Activated naive CD8-positive, alpha-beta T cell treated with anti-CD3 and anti-CD28 coated beads, Interleukin-2, amount 10 ng/mL, durations not matched to agents 7 days and 5 days (primary cell): ENCODE measurements at regions not wholly inside any gene's neighbourhood (a gene's known extent, or its start where the extent isn't known, plus 50 kb on each side); places are given as distances from the start of the nearest gene placed in this dataset.

Experiments used
- ATAC-seq: fragments of 150-1000 bp; cut with Tn5 transposase; one replicate; pipeline ENCODE4 v1.10.0; 2021; ENCODE audit warnings: low read depth, moderate library complexity
- POLR2A ChIA-PET: fragments of 350-600 bp; sonication (Branson Sonifier 250); formaldehyde crosslinking; loops from one replicate; lab custom pipeline; 2021; ENCODE audit warnings: antibody characterized with exemption; lab: Charles Lee
- DNase-seq: peaks from one replicate; pipeline ENCODE4 v3.0.0; 2021
- H3K27ac Mint-ChIP-seq: one replicate; pipeline ENCODE4 v1.8.0; 2022; ENCODE audit warnings: mild to moderate bottlenecking, mixed read lengths
- H3K27me3 Mint-ChIP-seq: one replicate; pipeline ENCODE4 v1.8.0; 2022; ENCODE audit warnings: mild to moderate bottlenecking, moderate library complexity, mixed read lengths
- H3K36me3 Mint-ChIP-seq: one replicate; pipeline ENCODE4 v1.8.0; 2021; ENCODE audit warnings: mild to moderate bottlenecking, mixed read lengths
- H3K4me1 Mint-ChIP-seq: one replicate; pipeline ENCODE4 v1.8.0; 2021; ENCODE audit warnings: mixed read lengths
- H3K4me3 Mint-ChIP-seq: one replicate; pipeline ENCODE4 v1.8.0; 2022; ENCODE audit warnings: mild to moderate bottlenecking, moderate library complexity, mixed read lengths
- H3K9me3 Mint-ChIP-seq: one replicate; pipeline ENCODE4 v1.8.0; 2021; ENCODE audit warnings: mixed read lengths

DNA sequence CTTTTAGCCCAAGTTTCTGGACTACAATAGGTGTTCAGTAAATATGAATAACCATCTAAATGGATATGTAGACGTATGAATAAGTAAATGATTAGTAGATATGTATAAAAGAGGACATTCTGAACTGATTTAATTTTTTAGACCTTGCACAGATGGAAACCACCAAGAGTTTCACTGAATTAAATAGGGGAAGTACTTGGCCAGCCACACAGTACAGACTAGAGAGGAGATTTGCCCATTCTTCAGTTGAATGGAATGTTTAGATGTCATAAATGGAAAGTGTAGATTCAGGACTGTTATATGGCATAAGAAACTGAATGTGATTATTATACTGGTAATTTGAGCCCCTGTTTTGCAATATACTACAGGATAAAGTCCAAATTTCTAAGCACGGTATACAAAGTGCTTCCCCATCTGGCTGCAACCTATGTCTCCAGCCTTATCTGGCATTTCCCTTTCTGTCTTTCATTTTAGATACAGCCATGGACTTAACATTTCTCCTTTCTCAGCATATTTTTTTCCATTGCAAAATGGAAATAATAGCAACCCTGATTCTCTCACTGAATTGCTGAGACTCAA, 137.8 kb upstream of the HS3ST1 start:
- POLR2A ChIA-PET: no interaction called here
- Mint-ChIP-seq H3K4me1 (no peaks in the 10 kb centered on the region), H3K9me3 (peaks cover 2% of the 10 kb centered on the region), H3K4me3 (no peak overlapping the region), H3K27ac (no peak overlapping the region), H3K36me3 (no peaks in the 10 kb centered on the region), H3K27me3 (no peaks in the 10 kb centered on the region)
- DNase-seq (no peak), ATAC-seq (no peak)

DNA sequence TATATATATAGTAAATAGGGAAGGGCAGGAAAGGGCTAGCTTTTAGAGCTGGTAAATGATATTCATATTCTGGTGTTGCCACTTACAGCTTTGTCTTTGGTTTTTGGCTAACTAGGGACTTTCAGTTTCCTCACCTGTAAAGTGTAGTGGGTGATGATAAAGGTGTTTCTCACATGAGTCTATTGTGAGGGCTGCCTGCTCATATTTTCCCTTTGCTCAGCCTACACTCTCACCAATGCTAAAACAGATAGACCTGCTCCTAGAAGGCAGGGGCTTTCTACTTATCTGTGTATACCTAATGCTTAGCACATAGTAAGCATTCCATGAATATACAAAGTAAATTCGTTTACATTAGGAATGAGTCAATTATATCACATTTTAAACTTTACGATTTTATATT, 137.2 kb upstream of the HS3ST1 start:
- Mint-ChIP-seq H3K27me3 (no peaks in the 10 kb centered on the region), H3K9me3 (peaks cover 2% of the 10 kb centered on the region), H3K36me3 (no peaks in the 10 kb centered on the region), H3K4me1 (no peaks in the 10 kb centered on the region), H3K4me3 (no peak overlapping the region), H3K27ac (no peak overlapping the region)
- ATAC-seq (no peak), DNase-seq (no peak)
- POLR2A ChIA-PET: no interaction called here

DNA sequence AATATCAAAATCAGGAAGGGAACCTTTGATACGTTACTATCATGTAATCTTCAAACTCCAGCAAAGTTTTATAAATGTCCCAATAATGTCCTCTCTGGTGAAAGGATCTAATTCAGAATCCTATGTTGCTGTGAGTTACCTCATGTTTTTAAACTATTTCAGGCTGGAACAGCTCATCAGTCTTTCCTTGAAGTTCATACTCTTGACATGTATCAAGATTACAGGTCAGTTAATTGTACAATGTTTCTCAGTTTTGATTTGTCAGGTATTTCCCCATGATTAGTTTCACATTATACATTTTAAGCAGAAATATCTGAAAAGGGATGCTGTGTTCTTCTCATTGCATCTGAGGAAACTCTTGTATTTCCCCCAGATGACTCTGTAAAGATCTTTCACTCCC, 136.5 kb upstream of the HS3ST1 start:
- no peak overlapping the region for H3K4me3 Mint-ChIP-seq
- ATAC-seq (no peak), DNase-seq (no peak)
- no peak overlapping the region for H3K27ac Mint-ChIP-seq
- H3K4me1 Mint-ChIP-seq: no peaks in the 10 kb centered on the region
- H3K27me3 Mint-ChIP-seq: no peaks in the 10 kb centered on the region
- H3K36me3 Mint-ChIP-seq: no peaks in the 10 kb centered on the region
- peaks cover 2% of the 10 kb centered on the region for H3K9me3 Mint-ChIP-seq
- POLR2A ChIA-PET: no interaction called here

GRCh38 chr4:11564021-11564420, 135.3 kb upstream of the HS3ST1 start:
- ATAC-seq (no peak), DNase-seq (no peak)
- Mint-ChIP-seq H3K27ac (no peak overlapping the region), H3K4me3 (no peak overlapping the region), H3K27me3 (no peaks in the 10 kb centered on the region), H3K36me3 (no peaks in the 10 kb centered on the region), H3K9me3 (peaks cover 4% of the 10 kb centered on the region), H3K4me1 (no peaks in the 10 kb centered on the region)
- POLR2A ChIA-PET: no interaction called here

DNA sequence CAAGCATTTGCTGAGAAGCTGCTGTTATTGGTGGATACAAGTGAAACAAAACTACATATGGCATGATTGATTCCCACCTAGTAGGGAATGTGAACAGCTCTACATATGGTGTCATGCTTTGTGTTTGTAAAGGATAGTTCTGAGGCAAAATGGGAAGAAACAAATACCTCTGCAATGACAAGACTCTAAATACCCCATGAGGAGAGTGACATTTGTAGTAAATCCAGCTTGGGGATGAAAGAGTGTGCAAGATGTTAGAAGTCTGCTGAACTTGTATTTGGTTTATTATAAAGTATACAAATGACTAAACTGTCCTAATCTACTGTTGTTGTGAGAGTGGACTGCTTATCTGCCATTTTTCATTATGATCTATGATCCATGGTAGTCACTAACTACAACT, 120.8 kb upstream of the HS3ST1 start:
- DNase-seq: no peak
- H3K9me3 Mint-ChIP-seq: peaks cover 2% of the 10 kb centered on the region
- H3K27me3 Mint-ChIP-seq: peaks cover 2% of the 10 kb centered on the region
- POLR2A ChIA-PET: no interaction called here
- no peak for ATAC-seq
- H3K4me1 Mint-ChIP-seq: no peaks in the 10 kb centered on the region
- H3K27ac Mint-ChIP-seq: no peak overlapping the region
- H3K36me3 Mint-ChIP-seq: no peaks in the 10 kb centered on the region
- H3K4me3 Mint-ChIP-seq: no peak overlapping the region

GRCh38 chr4:11548597-11549082, 119.9 kb upstream of the HS3ST1 start:
- Mint-ChIP-seq H3K36me3 (no peaks in the 10 kb centered on the region), H3K4me1 (no peaks in the 10 kb centered on the region), H3K4me3 (no peak overlapping the region), H3K9me3 (peaks cover 2% of the 10 kb centered on the region), H3K27ac (no peak overlapping the region), H3K27me3 (peaks cover 2% of the 10 kb centered on the region)
- POLR2A ChIA-PET: no interaction called here
- no peak for ATAC-seq
- no peak for DNase-seq

GRCh38 chr4:11546391-11547175, 117.9 kb upstream of the HS3ST1 start:
- Mint-ChIP-seq H3K4me1 (no peaks in the 10 kb centered on the region), H3K27ac (no peak overlapping the region), H3K27me3 (peaks cover 2% of the 10 kb centered on the region), H3K36me3 (no peaks in the 10 kb centered on the region), H3K9me3 (no peaks in the 10 kb centered on the region), H3K4me3 (no peak overlapping the region)
- POLR2A ChIA-PET: no interaction called here
- DNase-seq: no peak
- ATAC-seq: no peak

- no peak for DNase-seq
- no peak for ATAC-seq
- H3K36me3 Mint-ChIP-seq: no peaks in the 10 kb centered on the region
- peaks cover 2% of the 10 kb centered on the region for H3K27me3 Mint-ChIP-seq
- POLR2A ChIA-PET: no interaction called here
- H3K4me1 Mint-ChIP-seq: no peaks in the 10 kb centered on the region
- no peaks in the 10 kb centered on the region for H3K9me3 Mint-ChIP-seq
- H3K4me3 Mint-ChIP-seq: no peak overlapping the region
- H3K27ac Mint-ChIP-seq: no peak overlapping the region
Observed at GRCh38 chr4:11545651-11546050, 117.0 kb upstream of the HS3ST1 start.

DNA sequence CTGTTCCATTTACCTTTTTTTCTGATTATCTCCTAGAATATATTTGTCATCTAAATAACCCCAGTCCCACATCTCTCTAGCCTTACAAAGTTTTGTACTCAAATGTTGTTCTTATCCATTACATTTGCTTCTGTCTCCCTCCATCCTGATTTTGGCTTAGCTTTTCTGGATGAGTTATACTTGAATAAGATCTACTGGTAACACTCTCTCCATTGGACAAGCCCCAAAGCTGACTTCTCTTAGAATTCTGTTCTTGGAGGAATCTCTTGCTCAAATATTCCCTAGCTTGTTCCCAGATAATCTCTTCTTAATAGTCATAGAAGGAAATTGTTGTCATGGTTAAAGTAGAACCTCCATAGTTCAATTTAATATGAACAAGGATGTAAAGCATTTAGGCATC, 115.5 kb upstream of the HS3ST1 start:
- H3K4me1 Mint-ChIP-seq: no peaks in the 10 kb centered on the region
- H3K27ac Mint-ChIP-seq: no peak overlapping the region
- no peaks in the 10 kb centered on the region for H3K9me3 Mint-ChIP-seq
- DNase-seq (no peak), ATAC-seq (no peak)
- H3K27me3 Mint-ChIP-seq: no peaks in the 10 kb centered on the region
- POLR2A ChIA-PET: no interaction called here
- no peaks in the 10 kb centered on the region for H3K36me3 Mint-ChIP-seq
- H3K4me3 Mint-ChIP-seq: no peak overlapping the region

GRCh38 chr4:11543706-11544105, 115.0 kb upstream of the HS3ST1 start:
- Mint-ChIP-seq H3K36me3 (no peaks in the 10 kb centered on the region), H3K27ac (no peak overlapping the region), H3K9me3 (no peaks in the 10 kb centered on the region), H3K4me1 (no peaks in the 10 kb centered on the region), H3K27me3 (no peaks in the 10 kb centered on the region), H3K4me3 (no peak overlapping the region)
- POLR2A ChIA-PET: no interaction called here
- DNase-seq (no peak), ATAC-seq (no peak)

GRCh38 chr4:11542952-11543351, 114.3 kb upstream of the HS3ST1 start:
- H3K27me3 Mint-ChIP-seq: no peaks in the 10 kb centered on the region
- no peaks in the 10 kb centered on the region for H3K9me3 Mint-ChIP-seq
- ATAC-seq: no peak
- no peak overlapping the region for H3K27ac Mint-ChIP-seq
- no peak for DNase-seq
- POLR2A ChIA-PET: no interaction called here
- no peaks in the 10 kb centered on the region for H3K36me3 Mint-ChIP-seq
- H3K4me1 Mint-ChIP-seq: no peaks in the 10 kb centered on the region
- H3K4me3 Mint-ChIP-seq: no peak overlapping the region

- DNase-seq (no peak), ATAC-seq (no peak)
- no peaks in the 10 kb centered on the region for H3K36me3 Mint-ChIP-seq
- H3K4me3 Mint-ChIP-seq: no peak overlapping the region
- peaks cover 2% of the 10 kb centered on the region for H3K9me3 Mint-ChIP-seq
- POLR2A ChIA-PET: no interaction called here
- H3K27me3 Mint-ChIP-seq: peaks cover 3% of the 10 kb centered on the region
- no peak overlapping the region for H3K27ac Mint-ChIP-seq
- no peaks in the 10 kb centered on the region for H3K4me1 Mint-ChIP-seq
Observed at GRCh38 chr4:11537846-11538245, 109.2 kb upstream of the HS3ST1 start.

DNA sequence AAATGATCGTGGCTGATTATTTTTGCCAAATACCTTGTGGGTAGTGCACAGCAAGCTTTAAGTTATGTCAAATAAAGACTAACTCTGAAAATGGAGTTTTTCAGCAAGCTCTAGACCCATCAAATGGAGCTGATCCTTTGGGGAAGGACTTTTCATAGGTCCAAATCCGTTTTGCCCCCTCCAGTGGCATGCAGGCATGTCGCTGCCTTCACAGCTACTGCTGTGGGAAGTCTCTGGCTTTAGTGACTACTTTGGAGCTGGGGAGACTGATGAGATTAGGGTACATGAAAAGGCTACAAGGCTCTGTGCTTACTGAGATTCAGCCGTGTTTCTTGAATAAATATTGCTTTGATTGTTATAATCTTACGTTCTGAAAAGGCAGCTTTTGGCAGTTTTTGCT, 106.6 kb upstream of the HS3ST1 start:
- Mint-ChIP-seq H3K27me3 (peaks cover 3% of the 10 kb centered on the region), H3K27ac (no peak overlapping the region), H3K4me1 (no peaks in the 10 kb centered on the region), H3K36me3 (no peaks in the 10 kb centered on the region), H3K4me3 (no peak overlapping the region), H3K9me3 (peaks cover 5% of the 10 kb centered on the region)
- ATAC-seq (no peak), DNase-seq (no peak)
- POLR2A ChIA-PET: no interaction called here

DNA sequence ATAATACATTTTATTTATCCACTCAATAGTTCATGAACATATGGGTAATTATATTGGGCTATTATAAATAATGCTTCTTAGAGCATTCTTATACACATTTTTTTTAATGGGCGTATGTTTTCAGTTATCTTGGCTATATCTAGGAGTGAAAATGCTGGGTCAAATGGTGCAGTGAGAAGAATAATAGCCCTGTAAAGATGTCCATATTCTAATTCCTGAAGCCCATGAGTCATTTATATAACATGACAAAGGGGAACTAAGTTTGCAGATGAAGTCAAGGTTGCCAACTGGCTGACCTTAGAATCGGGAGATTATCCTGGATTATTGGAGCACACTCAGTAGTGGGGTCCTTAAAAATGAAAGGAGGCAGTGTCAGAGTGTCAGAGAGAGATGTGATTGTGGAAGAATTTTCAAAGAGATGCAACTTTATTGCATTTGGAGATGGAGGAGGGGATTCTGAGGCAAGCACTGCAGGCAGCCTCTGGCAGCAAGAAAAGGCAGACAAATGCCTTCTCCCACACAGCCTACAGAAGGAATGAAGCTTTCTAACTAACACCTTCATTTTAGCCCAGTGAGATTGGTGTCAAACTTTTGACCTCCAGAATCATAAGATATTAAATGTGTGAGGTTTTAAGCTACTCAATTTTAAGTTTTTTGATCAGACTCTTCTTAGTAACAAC, 106.1 kb upstream of the HS3ST1 start:
- Mint-ChIP-seq H3K9me3 (peaks cover 5% of the 10 kb centered on the region), H3K36me3 (no peaks in the 10 kb centered on the region), H3K27me3 (peaks cover 3% of the 10 kb centered on the region), H3K27ac (no peak overlapping the region), H3K4me1 (no peaks in the 10 kb centered on the region), H3K4me3 (no peak overlapping the region)
- POLR2A ChIA-PET: no interaction called here
- ATAC-seq: no peak
- no peak for DNase-seq
